ENCODE measurements at regions not wholly inside any gene's neighbourhood (a gene's known extent, or its start where the extent isn't known, plus 50 kb on each side); places are given as distances from the start of the nearest gene placed in this dataset.

DNA sequence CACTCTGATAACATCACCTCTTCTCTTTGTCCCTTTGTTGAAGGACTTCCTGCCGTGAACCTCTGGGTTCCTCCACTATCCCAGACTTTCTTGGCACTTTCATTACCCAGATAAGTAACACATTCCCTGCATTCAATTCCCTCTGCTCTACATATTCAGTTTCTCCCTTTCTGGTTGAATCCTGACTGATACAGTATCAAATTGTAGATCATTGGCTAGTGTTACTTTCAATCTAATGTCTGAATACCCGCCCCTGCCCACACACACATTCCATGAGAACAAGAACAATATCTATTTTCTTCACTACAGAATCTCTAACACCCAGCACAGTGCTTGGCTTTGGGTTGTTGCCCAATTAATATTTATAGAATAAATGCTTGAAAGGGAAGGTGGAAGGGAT is 163.5 kb downstream of the ABHD5 start:
- no peak for TF ChIP-seq EZH2phosphoT487 (IDR thresholded peaks at IDR 0.05; ENCODE audit: unreplicated experiment)
- no peak for TF ChIP-seq CREB1 (CRISPR knock-in tag; IDR thresholded peaks at IDR 0.05; ENCODE audit: low read depth)
- TF ChIP-seq, protein P1, sequence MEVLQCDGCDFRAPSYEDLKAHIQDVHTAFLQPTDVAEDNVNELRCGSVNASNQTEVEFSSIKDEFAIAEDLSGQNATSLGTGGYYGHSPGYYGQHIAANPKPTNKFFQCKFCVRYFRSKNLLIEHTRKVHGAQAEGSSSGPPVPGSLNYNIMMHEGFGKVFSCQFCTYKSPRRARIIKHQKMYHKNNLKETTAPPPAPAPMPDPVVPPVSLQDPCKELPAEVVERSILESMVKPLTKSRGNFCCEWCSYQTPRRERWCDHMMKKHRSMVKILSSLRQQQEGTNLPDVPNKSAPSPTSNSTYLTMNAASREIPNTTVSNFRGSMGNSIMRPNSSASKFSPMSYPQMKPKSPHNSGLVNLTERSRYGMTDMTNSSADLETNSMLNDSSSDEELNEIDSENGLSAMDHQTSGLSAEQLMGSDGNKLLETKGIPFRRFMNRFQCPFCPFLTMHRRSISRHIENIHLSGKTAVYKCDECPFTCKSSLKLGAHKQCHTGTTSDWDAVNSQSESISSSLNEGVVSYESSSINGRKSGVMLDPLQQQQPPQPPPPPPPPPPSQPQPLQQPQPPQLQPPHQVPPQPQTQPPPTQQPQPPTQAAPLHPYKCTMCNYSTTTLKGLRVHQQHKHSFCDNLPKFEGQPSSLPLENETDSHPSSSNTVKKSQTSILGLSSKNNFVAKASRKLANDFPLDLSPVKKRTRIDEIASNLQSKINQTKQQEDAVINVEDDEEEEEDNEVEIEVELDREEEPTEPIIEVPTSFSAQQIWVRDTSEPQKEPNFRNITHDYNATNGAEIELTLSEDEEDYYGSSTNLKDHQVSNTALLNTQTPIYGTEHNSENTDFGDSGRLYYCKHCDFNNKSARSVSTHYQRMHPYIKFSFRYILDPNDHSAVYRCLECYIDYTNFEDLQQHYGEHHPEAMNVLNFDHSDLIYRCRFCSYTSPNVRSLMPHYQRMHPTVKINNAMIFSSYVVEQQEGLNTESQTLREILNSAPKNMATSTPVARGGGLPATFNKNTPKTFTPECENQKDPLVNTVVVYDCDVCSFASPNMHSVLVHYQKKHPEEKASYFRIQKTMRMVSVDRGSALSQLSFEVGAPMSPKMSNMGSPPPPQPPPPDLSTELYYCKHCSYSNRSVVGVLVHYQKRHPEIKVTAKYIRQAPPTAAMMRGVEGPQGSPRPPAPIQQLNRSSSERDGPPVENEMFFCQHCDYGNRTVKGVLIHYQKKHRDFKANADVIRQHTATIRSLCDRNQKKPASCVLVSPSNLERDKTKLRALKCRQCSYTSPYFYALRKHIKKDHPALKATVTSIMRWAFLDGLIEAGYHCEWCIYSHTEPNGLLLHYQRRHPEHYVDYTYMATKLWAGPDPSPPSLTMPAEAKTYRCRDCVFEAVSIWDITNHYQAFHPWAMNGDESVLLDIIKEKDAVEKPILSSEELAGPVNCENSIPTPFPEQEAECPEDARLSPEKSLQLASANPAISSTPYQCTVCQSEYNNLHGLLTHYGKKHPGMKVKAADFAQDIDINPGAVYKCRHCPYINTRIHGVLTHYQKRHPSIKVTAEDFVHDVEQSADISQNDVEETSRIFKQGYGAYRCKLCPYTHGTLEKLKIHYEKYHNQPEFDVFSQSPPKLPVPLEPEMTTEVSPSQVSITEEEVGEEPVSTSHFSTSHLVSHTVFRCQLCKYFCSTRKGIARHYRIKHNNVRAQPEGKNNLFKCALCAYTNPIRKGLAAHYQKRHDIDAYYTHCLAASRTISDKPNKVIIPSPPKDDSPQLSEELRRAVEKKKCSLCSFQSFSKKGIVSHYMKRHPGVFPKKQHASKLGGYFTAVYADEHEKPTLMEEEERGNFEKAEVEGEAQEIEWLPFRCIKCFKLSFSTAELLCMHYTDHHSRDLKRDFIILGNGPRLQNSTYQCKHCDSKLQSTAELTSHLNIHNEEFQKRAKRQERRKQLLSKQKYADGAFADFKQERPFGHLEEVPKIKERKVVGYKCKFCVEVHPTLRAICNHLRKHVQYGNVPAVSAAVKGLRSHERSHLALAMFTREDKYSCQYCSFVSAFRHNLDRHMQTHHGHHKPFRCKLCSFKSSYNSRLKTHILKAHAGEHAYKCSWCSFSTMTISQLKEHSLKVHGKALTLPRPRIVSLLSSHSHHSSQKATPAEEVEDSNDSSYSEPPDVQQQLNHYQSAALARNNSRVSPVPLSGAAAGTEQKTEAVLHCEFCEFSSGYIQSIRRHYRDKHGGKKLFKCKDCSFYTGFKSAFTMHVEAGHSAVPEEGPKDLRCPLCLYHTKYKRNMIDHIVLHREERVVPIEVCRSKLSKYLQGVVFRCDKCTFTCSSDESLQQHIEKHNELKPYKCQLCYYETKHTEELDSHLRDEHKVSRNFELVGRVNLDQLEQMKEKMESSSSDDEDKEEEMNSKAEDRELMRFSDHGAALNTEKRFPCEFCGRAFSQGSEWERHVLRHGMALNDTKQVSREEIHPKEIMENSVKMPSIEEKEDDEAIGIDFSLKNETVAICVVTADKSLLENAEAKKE (CRISPR knock-in tag; IDR thresholded peaks at IDR 0.05), result no peak
- TF ChIP-seq, protein P2, sequence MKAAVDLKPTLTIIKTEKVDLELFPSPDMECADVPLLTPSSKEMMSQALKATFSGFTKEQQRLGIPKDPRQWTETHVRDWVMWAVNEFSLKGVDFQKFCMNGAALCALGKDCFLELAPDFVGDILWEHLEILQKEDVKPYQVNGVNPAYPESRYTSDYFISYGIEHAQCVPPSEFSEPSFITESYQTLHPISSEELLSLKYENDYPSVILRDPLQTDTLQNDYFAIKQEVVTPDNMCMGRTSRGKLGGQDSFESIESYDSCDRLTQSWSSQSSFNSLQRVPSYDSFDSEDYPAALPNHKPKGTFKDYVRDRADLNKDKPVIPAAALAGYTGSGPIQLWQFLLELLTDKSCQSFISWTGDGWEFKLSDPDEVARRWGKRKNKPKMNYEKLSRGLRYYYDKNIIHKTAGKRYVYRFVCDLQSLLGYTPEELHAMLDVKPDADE (IDR thresholded peaks at IDR 0.05), result no peak
- no peak for TF ChIP-seq NANOG (IDR thresholded peaks at IDR 0.05; ENCODE audit: borderline replicate concordance)
- TF ChIP-seq POLR2AphosphoS5 (IDR thresholded peaks at IDR 0.05; ENCODE audit: low read depth), result no peak
- no peak for TF ChIP-seq STAT1 (IDR thresholded peaks at IDR 0.05; ENCODE audit: unreplicated experiment)
- TF ChIP-seq ZNF331 (CRISPR knock-in tag; IDR thresholded peaks at IDR 0.05; ENCODE audit: low read depth), result no peak
- no peak for TF ChIP-seq JUNB (IDR thresholded peaks at IDR 0.05; ENCODE audit: unreplicated experiment)
- TF ChIP-seq, protein P3, sequence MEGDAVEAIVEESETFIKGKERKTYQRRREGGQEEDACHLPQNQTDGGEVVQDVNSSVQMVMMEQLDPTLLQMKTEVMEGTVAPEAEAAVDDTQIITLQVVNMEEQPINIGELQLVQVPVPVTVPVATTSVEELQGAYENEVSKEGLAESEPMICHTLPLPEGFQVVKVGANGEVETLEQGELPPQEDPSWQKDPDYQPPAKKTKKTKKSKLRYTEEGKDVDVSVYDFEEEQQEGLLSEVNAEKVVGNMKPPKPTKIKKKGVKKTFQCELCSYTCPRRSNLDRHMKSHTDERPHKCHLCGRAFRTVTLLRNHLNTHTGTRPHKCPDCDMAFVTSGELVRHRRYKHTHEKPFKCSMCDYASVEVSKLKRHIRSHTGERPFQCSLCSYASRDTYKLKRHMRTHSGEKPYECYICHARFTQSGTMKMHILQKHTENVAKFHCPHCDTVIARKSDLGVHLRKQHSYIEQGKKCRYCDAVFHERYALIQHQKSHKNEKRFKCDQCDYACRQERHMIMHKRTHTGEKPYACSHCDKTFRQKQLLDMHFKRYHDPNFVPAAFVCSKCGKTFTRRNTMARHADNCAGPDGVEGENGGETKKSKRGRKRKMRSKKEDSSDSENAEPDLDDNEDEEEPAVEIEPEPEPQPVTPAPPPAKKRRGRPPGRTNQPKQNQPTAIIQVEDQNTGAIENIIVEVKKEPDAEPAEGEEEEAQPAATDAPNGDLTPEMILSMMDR (conservative IDR thresholded peaks at IDR 0.05; ENCODE audit: low read depth in 2 of 2), result no peak
- TF ChIP-seq ZNF114 (CRISPR knock-in tag; IDR thresholded peaks at IDR 0.05), result no peak
- TF ChIP-seq EZH2 (IDR thresholded peaks at IDR 0.05; ENCODE audit: low read depth, unreplicated experiment), result no peak
- TF ChIP-seq, protein P4, sequence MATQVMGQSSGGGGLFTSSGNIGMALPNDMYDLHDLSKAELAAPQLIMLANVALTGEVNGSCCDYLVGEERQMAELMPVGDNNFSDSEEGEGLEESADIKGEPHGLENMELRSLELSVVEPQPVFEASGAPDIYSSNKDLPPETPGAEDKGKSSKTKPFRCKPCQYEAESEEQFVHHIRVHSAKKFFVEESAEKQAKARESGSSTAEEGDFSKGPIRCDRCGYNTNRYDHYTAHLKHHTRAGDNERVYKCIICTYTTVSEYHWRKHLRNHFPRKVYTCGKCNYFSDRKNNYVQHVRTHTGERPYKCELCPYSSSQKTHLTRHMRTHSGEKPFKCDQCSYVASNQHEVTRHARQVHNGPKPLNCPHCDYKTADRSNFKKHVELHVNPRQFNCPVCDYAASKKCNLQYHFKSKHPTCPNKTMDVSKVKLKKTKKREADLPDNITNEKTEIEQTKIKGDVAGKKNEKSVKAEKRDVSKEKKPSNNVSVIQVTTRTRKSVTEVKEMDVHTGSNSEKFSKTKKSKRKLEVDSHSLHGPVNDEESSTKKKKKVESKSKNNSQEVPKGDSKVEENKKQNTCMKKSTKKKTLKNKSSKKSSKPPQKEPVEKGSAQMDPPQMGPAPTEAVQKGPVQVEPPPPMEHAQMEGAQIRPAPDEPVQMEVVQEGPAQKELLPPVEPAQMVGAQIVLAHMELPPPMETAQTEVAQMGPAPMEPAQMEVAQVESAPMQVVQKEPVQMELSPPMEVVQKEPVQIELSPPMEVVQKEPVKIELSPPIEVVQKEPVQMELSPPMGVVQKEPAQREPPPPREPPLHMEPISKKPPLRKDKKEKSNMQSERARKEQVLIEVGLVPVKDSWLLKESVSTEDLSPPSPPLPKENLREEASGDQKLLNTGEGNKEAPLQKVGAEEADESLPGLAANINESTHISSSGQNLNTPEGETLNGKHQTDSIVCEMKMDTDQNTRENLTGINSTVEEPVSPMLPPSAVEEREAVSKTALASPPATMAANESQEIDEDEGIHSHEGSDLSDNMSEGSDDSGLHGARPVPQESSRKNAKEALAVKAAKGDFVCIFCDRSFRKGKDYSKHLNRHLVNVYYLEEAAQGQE (IDR thresholded peaks at IDR 0.05; ENCODE audit: unreplicated experiment), result no peak
- peaks cover 13% of the 10 kb centered on the region for H3K4me1 ChIP-seq (ENCODE audit: insufficient read depth)
- H3K9me2 ChIP-seq (ENCODE audit: insufficient read depth), result no peaks in the 10 kb centered on the region
- peaks cover 31% of the 10 kb centered on the region for H3K4me1 Mint-ChIP-seq
- no peak for ATAC-seq
- H3K79me2 ChIP-seq (replicated peaks; ENCODE audit: insufficient read depth), result no peaks in the 10 kb centered on the region
- no peaks in the 10 kb centered on the region for H3K27me3 ChIP-seq (ENCODE audit: insufficient read depth)
- H4K20me1 ChIP-seq (replicated peaks; ENCODE audit: insufficient read depth), result no peaks in the 10 kb centered on the region
- H3K27ac Mint-ChIP-seq, result no peak overlapping the region
- H3K4me3 ChIP-seq, result no peak overlapping the region
- H3K27ac ChIP-seq (ENCODE audit: low read depth), result no peak overlapping the region
- peaks cover 18% of the 10 kb centered on the region for H3K27me3 Mint-ChIP-seq (ENCODE audit: insufficient read depth, low read depth, poor library complexity)
- DNase-seq (ENCODE audit: low spot score), result no peak
- no peaks in the 10 kb centered on the region for H3K36me3 Mint-ChIP-seq (ENCODE audit: low read depth)
- H3K9me3 Mint-ChIP-seq, result no peaks in the 10 kb centered on the region
- no peak overlapping the region for H3K4me3 Mint-ChIP-seq
- H3F3A ChIP-seq (replicated peaks; ENCODE audit: low read depth), result no peaks in the 10 kb centered on the region
- no peak overlapping the region for H3K4me2 ChIP-seq
- H3K36me3 ChIP-seq (ENCODE audit: insufficient read depth), result no peaks in the 10 kb centered on the region
- H2AFZ ChIP-seq, result peak overlapping the region; percentile 14; the same call in 1 of the 2 replicates
